A549 (cell line): ENCODE measurements at regions not wholly inside any gene's neighbourhood (a gene's known extent, or its start where the extent isn't known, plus 50 kb on each side); places are given as distances from the start of the nearest gene placed in this dataset.

Experiments
- MAZ ChIP-seq: fragments of 150-350 bp; IDR thresholded peaks from 2 replicates; pipeline ENCODE4 v1.6.1; 2014; ENCODE audit warnings: antibody characterized with exemption, low read depth, low read length, borderline replicate concordance
- POLR2A ChIP-seq: IDR thresholded peaks from 2 replicates; pipeline ENCODE4 v1.6.1; 2012; ENCODE audit warnings: mild to moderate bottlenecking, low read length
- RCOR1 ChIP-seq: fragments of 150-350 bp; IDR thresholded peaks from 2 replicates; pipeline ENCODE4 v1.6.1; 2014; ENCODE audit warnings: antibody characterized with exemption, low read length, low read depth
- SREBF2 ChIP-seq: fragments of 450-650 bp; IDR thresholded peaks from 2 replicates; pipeline ENCODE4 v1.6.1; 2014; ENCODE audit warnings: mild to moderate bottlenecking, moderate library complexity
- TFCP2L1 ChIP-seq: fragments of 250-450 bp; sonication (Bioruptor Pico); IDR thresholded peaks from 2 replicates; pipeline ENCODE4 v1.5.0; 2021; ENCODE audit warnings: mild to moderate bottlenecking
- ZFP36 ChIP-seq: fragments of 450-650 bp; IDR thresholded peaks from 2 replicates; pipeline ENCODE4 v1.6.1; 2014; ENCODE audit warnings: borderline replicate concordance; ENCODE audit not compliant: partially characterized antibody
- TF ChIP-seq, protein P1 (sequence below): fragments of >200 bp; sonication (Bioruptor Twin); formaldehyde crosslinking; IDR thresholded peaks from 3 replicates; pipeline ENCODE4 v1.5.1; 2016
- TF ChIP-seq, protein P2 (sequence below): fragments of 450-650 bp; IDR thresholded peaks from 2 replicates; pipeline ENCODE4 v1.6.1; 2014; ENCODE audit warnings: antibody characterized with exemption

DNA sequence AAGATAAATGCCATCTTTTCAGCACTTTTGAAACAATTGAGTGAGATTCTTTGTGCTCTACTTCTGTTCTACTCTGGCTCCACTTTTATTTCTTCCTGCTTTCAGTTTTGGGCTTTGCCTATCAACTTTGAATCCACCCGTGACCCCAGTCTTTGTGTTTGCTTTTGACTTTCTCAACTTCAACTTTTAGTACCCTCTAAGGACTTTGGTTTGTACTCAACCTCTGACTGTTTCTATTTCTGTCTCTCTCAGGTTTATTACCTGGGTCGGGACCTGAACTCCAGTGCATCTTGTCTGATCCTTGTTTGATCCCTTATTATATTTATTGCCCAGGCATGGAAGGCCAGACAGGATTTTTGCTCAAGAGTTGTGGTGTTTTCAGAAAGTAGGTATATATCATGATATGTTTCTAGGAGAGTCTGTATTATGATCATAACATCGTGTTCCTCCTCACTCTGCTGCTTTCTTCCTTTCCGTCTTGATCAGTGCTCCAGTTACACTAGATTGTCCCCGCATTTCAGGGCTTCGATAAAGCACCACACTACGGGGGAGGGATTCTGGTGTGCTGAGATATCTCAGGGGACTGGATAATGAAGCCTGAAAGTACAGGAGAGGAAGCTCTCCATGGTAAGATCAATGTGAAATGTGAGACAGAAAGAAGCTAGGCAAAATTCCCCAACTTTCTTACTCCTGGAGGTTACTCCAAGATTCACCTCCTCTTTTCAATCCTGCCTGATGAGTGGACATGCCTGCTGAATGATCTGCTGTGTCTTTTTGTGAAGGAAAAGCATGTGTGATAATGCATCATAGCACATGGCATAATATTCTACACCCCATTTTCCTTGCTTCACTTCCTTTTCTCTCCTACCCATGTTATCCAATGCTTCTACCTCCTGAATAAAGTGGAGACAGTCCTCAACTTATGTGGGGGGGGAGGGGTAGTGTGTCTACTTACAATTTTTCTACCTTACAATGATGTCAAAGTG is 155.5 kb upstream of the GRIN3A start:
- no peak for TF ChIP-seq MAZ
- no peak for TF ChIP-seq ZFP36
- no peak for TF ChIP-seq TFCP2L1 (CRISPR knock-in tag)
- TF ChIP-seq, protein P1, sequence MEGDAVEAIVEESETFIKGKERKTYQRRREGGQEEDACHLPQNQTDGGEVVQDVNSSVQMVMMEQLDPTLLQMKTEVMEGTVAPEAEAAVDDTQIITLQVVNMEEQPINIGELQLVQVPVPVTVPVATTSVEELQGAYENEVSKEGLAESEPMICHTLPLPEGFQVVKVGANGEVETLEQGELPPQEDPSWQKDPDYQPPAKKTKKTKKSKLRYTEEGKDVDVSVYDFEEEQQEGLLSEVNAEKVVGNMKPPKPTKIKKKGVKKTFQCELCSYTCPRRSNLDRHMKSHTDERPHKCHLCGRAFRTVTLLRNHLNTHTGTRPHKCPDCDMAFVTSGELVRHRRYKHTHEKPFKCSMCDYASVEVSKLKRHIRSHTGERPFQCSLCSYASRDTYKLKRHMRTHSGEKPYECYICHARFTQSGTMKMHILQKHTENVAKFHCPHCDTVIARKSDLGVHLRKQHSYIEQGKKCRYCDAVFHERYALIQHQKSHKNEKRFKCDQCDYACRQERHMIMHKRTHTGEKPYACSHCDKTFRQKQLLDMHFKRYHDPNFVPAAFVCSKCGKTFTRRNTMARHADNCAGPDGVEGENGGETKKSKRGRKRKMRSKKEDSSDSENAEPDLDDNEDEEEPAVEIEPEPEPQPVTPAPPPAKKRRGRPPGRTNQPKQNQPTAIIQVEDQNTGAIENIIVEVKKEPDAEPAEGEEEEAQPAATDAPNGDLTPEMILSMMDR, result no peak
- no peak for TF ChIP-seq SREBF2
- TF ChIP-seq POLR2A, result no peak
- TF ChIP-seq RCOR1, result no peak
- TF ChIP-seq, protein P2, sequence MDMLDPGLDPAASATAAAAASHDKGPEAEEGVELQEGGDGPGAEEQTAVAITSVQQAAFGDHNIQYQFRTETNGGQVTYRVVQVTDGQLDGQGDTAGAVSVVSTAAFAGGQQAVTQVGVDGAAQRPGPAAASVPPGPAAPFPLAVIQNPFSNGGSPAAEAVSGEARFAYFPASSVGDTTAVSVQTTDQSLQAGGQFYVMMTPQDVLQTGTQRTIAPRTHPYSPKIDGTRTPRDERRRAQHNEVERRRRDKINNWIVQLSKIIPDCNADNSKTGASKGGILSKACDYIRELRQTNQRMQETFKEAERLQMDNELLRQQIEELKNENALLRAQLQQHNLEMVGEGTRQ, result no peak
